GM12892 (cell line): ENCODE measurements at regions not wholly inside any gene's neighbourhood (a gene's known extent, or its start where the extent isn't known, plus 50 kb on each side); places are given as distances from the start of the nearest gene placed in this dataset.
"Not testable (repeated sequence)": the region's sequence is repeated elsewhere in the genome, so short reads cannot be mapped to it uniquely, and the experiment has no call there.

Experiments used
- DNase-seq: peaks from one replicate; pipeline ENCODE4 v3.0.0; 2011; ENCODE audit not compliant: insufficient read length
- FAIRE-seq: peaks from 2 replicates; lab custom pipeline; 2011; peaks lifted over from hg19 to GRCh38; lab: Jason Lieb, UNC
- POLR2A ChIP-seq: IDR thresholded peaks from 2 replicates; pipeline ENCODE4 v1.6.1; 2011; ENCODE audit warnings: low read depth, low read length, control low read depth
- POLR2AphosphoS5 ChIP-seq: IDR thresholded peaks from 2 replicates; pipeline ENCODE4 v1.6.1; 2011; ENCODE audit warnings: low read depth, low read length, control low read depth
- TAF1 ChIP-seq: IDR thresholded peaks from 2 replicates; pipeline ENCODE4 v1.6.1; 2011; ENCODE audit warnings: low read depth, mild to moderate bottlenecking, control low read depth, low read length, borderline replicate concordance

GRCh38 chrX:981791-982626, 230.4 kb downstream of the CRLF2 start:
- FAIRE-seq (no peak), DNase-seq (no peak)
- TF ChIP-seq POLR2AphosphoS5 (no peak), TAF1 (no peak), POLR2A (no peak)

GRCh38 chrX:980587-981235, 231.7 kb downstream of the CRLF2 start:
- DNase-seq (no peak), FAIRE-seq (no peak)
- no peak for TF ChIP-seq POLR2A
- TF ChIP-seq POLR2AphosphoS5, result no peak

GRCh38 chrX:979127-979526, 233.3 kb downstream of the CRLF2 start:
- not testable (repeated sequence) for FAIRE-seq, DNase-seq

GRCh38 chrX:973010-973632, 239.3 kb downstream of the CRLF2 start:
- TF ChIP-seq TAF1 (no peak), POLR2A (no peak), POLR2AphosphoS5 (no peak)
- FAIRE-seq, result no peak
- DNase-seq, result no peak

GRCh38 chrX:968148-968965, 244.1 kb downstream of the CRLF2 start:
- no peak for TF ChIP-seq POLR2AphosphoS5
- no peak for TF ChIP-seq POLR2A
- no peak for TF ChIP-seq TAF1
- FAIRE-seq (no peak), DNase-seq (no peak)

GRCh38 chrX:966396-967070, 245.9 kb downstream of the CRLF2 start:
- FAIRE-seq (no peak), DNase-seq (no peak)
- TF ChIP-seq TAF1 (no peak), POLR2A (no peak), POLR2AphosphoS5 (no peak)

- no peak for DNase-seq
- TF ChIP-seq POLR2AphosphoS5 (no peak), POLR2A (no peak), TAF1 (no peak)
- no peak for FAIRE-seq
These were observed 247.5 kb downstream of the CRLF2 start for GRCh38 chrX:964831-965416.

GRCh38 chrX:960821-961220, 251.6 kb downstream of the CRLF2 start:
- DNase-seq (no peak), FAIRE-seq (no peak)
- TF ChIP-seq POLR2A (no peak), TAF1 (no peak), POLR2AphosphoS5 (no peak)

- TF ChIP-seq TAF1, result no peak
- TF ChIP-seq POLR2A, result no peak
- no peak for TF ChIP-seq POLR2AphosphoS5
- no peak for DNase-seq
- no peak for FAIRE-seq
These were observed 252.9 kb downstream of the CRLF2 start for GRCh38 chrX:959595-959994.

- FAIRE-seq, DNase-seq: not testable (repeated sequence)
These were observed 257.2 kb downstream of the CRLF2 start for GRCh38 chrX:955168-955781.
